DMS 273 treated with DMSO at 0.1 percent for 48 hours (cell line): ENCODE measurements at regions not wholly inside any gene's neighbourhood (a gene's known extent, or its start where the extent isn't known, plus 50 kb on each side); places are given as distances from the start of the nearest gene placed in this dataset.

Experiments
- DNase-seq: peaks from one replicate; lab custom pipeline; 2025; lab: John Stamatoyannopoulos, UW

DNA sequence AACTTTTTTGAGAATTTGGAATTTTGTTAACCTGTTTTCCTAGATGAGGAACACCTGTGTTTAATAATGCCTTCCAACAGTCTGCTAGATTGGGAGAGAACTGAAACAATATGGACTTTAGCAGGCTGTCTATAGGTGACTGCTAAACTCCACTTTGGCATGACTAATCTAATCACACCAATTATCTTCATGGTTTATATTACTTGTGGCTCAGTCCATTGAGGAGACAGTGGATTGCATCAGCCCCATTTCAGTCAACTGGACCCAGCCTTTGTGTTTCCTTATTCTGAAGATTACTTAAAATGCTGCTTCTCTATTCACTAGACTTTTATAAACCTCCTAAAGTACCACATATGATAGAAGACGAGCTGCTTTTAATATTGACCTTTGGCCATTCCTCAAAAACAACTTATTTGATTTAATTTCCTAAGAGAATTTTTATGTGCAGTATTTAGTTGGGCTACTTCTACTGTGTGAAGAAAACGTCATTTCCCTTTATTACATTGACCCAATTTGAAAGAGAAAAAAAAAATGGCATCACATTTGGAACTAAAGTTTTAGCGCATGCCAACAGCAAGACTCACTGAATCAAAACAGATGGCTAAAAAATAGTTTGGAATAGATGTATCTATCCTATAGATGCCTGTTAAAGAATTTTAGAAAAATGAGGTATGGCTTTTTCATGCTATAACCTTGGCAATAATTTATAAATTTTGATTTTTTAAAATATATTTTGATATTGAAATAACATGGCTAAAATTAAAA lies 295.8 kb downstream of the NDFIP2 start:
- no peak for DNase-seq

DNA sequence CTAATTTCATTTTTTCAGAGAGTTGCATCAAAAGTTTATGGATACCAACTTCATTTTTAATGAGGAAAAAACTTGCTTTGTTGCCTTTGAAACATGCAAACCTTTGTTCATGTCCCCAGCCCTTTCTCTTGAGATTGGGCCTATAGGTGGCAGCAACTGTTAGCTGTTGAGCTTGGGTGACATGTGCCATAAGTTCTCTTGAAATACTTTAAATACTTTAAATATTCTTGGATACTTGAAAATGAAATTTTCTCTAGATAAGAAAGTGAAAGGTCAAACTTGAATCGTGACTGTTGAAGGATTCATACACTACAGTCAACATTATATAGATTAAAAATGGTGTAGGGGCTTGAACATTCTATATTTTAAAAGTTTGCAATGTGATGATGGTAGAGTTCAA lies 294.9 kb downstream of the NDFIP2 start:
- no peak for DNase-seq

DNA sequence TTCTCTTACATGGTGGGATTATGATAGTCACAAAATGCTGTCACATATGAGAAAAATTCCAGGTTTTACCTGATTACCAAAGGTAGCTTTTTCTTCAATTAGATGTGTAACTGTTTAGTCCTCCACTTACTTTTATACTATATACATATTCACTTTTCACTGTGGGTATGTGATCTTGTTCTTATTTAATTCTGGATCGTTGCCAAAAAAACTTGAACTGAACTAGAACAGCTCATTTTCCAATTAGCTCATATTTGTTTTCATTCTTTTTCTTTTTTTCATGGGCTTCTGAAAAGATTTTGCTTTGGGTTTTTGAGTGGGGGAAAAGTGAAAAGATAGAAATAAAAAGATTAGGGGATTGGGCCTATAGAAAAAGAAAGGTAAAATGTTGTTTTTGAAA lies 291.9 kb downstream of the NDFIP2 start:
- no peak for DNase-seq

DNA sequence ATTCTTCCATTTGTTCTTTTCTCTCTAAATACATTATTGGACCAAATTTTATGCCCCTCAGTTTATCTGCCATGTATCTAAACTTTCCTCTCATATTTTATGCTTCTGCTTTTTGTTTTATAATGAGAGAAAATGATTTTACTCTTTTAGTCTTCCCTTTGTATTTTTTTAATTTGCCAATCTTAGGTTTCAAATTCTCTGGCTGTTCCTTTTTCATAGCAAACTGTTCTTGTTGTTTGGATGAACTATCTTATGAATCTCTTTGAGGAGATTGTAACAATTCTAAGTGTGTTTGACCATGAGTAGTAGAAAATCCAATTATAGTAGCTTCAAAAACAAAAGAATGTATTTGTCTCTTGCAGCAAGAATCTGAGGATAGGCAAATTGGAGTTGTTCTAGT lies 290.5 kb downstream of the NDFIP2 start:
- DNase-seq, result no peak

DNA sequence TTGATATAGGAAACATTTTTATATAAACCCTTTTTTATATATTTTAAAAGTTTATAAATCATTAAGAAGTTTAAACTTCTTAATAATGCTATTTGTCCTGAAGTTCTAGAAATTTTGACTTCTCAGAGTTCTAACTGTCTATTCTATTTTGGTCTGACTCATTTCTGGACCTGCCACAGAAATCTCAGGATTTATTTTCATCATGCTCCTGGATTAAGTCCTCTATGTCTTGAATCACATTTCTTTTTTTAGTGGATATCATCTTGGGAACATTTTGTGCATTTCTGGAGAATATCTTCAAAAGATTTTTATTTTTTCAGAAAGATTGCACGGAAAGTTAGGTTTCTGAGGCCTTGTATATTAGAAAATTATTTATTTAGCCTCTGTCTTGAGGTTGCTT lies 289.1 kb downstream of the NDFIP2 start:
- no peak for DNase-seq

DNA sequence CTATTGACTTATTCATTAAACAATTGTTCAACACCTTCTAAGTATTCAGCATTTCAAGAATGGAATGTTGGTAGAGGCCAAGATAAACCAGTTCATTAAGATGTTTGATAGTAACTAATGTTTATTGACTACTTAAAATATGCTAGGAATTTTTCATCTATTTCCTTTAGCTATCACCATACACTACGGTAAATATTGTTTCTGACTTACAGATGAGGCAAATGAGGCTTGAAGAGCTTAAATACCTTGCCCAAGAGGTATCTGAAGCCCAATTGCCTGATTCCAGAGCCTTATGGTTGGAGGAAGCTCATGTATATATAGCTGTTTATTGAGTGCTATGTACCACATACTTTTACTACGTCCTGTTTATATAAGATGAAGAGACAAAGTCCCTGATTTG lies 286.2 kb downstream of the NDFIP2 start:
- no peak for DNase-seq

DNA sequence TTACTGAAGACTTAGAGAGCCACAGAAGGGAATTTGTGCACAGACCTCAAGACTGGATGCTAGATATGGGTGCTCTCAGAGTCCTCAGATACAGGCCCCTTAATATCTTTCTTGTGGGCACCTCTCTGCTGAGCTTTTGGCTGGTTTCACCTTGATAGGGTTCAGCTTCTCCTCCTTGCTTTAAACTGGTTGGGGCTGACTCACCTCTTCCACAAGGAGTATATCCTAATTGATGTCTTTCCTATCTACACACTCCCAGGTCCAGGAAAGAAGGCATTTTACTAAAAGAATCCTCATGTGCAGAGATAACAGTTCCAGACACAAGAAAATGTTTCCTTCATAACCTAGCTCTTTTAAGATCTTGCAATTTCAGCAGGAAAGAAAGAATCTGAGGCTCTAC lies 284.4 kb downstream of the NDFIP2 start:
- no peak for DNase-seq

DNA sequence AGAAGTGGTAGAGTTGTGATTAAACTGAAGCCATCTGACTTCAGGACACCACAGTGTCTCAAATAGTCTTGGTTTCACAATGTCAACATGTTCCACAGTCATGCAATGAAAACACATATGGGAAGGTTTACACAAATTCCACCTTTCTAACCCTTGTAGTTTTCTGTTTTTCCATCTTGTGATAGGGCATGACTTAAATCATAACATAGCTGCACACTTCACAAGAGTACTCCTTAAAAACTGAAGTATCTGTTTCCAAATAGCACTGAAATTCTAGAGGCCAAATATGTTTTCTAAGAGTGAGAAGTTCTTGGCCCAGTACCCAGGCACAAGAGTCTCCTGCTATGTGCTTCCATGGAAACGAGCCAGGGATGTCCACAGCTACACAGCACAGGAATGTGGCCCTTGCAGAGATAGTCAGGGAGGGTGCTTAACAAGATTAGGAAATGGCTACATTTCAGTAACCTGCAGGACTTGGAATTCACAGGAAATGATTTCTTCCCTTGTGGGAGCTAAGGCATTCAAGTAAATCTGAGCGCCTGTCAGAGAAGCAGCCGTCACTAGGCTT lies 269.1 kb downstream of the NDFIP2 start:
- no peak for DNase-seq

DNA sequence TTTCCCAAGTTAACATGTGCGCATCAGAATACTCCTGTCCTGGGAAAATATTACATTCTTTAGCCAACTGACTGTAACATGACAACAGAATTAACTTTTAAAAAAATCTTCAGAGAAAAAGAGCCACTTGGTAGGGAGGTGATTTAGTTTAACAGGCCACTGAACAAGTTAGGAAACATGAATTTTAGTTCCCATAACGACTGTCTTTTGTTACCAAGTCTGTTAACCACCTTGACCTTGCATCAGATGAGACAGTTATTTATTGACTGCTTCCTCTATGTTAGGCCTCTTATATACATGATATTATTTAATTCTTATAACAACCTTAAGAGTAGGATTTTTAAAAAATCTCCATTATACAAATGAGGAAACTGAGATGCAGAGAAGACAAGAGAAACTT lies 268.6 kb downstream of the NDFIP2 start:
- no peak for DNase-seq

DNA sequence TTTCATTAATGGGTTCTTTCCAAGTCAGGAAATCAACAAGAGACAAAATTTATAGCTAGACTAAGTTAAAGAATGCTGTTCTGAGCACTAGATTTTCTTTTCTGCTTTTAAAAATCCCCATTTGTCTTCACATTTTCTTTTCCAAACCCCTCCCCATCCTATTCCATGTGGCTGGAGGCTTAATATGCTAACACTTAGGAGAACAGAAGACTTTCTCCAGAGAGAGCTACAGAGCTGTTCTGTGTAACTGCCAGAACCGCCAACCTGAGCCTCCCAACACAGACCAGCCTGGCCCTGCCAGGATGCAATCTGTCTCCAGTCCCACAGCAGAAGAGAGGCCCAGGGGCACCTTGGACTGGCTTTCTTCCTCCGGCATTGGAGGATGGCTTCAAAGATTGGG lies 264.1 kb downstream of the NDFIP2 start:
- DNase-seq, result no peak

DNA sequence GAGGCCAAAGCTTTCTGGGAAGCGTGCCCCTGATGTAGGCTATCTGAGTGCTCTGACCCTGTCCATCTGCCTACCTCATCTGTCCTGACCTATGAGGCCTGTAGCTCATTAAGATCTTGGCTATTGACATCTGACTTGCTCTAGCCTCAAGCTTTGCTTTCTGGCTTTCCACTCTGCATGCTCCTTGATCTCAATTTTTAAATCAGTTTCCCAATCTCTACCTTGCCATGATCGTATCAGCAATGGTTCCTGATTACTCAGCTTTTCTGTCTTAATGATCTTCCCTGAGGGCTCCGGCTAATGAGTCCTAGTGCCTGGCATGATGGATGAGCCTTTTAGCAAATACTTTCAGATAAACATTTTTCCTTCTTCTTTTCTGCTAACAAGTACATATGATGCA lies 262.0 kb downstream of the NDFIP2 start:
- DNase-seq, result no peak

DNA sequence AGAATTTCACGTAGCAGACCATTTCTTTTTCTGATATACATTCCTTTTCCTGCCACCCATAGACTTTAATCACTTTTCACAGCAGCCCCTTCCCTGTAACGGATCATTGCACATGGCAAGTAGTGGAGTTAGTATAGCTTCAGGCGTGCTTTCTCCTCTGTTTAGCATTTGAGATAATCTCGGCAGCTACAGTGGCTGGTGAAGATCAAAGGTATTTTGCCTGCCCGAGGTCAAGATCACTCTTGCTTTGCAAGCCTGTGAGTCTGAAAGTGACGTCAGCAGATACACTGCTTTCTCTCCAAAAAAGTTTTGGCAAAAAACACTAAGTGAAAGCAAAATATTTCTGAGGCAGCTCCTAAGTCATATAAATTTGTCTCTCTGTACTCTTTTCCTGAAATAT lies 260.0 kb downstream of the NDFIP2 start:
- no peak for DNase-seq

DNA sequence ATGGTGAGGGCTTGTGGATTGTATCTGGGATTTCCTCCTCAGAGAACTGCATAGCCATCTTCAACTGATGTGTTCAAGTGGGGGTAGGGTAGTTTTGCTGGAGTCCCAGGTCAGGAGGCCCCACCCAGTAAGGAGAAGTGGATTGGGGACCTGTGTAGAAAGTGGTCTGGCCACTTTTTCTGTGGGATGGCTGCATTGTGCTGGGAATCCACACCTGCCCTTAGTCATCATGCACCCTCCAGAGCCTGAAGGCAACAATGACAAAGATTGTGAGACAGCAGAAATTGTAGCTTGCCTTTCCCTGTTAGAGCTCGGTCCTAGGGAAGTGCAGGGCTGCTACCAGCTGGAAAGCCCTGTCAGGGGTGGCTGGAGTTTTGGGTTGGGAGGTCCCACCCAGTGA lies 255.4 kb downstream of the NDFIP2 start:
- DNase-seq, result no peak

DNA sequence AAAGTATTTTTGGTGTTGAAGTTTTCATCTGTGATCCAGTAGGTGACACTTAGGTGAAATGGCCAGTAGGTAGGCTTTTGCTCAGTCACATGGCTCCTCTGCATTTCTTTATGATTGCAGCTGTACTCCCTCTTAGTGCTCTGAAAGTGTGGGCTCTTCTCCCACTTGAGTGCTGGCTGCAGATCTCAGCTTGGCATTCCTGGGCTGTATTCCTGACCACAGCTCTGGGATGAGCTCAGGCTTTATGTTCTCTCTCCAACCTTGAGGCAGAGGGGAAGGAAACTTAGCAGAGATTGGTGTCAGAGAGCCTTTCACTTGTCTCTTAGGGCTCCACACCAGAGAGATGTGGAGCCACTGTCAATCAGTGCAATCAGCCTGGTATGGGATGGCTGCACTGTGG lies 254.3 kb downstream of the NDFIP2 start:
- DNase-seq, result no peak

DNA sequence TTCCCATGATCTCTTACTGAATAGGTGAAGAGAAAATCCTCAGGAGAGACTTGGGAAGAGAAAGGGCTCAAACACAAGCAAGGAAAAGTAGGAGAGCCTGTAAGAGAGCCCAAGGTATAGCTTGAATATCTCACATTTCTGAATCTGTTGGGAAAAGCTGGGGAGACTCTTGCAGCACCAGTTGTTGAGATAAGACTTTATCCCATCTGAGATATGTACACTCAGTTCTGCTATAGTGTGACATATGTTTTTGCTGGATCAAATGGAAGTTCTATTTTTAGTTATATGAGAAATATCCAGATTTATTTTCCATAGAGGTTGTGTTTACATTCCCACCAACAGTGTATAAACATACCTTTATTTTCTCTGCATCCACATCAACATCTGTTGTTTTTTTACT lies 246.1 kb downstream of the NDFIP2 start:
- no peak for DNase-seq

DNA sequence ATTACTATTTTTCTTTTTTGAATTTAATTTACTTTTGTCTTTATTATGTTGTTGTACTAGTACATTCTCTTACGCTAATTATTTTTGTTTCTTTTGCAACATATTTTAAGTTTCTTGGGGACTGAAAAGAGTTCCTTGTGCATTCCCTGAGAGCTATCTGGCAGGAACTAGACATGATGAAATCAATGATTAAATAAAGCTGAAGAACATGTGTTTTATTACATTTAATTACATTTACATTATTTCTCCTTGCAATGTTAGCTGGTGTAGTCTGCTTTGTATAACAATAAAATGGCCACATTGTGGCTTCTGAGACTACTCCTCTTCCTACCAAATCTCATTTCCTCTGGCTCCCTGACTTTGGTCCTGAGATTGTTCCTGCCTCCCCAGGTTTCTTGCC lies 244.9 kb downstream of the NDFIP2 start:
- no peak for DNase-seq

DNA sequence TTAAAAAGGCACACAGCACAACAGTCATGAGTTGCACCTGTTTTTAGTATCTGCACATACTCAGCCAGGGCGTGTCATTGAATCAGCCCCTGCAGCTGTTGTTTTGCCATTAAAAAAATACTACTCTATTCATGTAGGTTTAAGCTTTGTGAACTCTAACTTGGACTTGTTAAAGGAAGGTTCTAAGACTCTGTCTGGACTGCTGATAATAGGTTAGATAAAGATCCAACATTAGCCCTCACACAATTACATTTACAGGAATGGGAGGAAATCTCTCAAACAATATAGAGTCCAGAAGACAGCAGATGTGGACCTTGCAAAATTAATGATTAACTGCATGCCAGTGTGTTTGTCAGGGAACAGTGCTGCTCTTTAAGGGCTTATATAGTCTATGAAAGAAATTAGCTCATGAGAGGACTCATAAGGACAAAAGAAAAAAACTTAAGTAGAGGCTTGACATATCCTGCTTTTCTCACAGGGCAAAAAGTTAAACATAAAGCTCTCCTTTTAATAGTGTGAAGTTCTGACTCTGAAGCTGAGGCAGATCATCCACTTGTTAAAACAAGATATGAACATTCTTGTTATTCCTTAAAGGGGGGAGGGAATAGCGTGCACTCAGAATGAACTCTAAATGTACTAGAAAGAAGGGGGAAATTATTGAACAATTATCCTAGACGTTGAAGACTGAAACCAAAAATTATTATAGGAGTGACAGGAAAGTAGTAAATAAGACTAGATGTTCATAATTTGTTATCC lies 243.6 kb downstream of the NDFIP2 start:
- DNase-seq, result no peak

DNA sequence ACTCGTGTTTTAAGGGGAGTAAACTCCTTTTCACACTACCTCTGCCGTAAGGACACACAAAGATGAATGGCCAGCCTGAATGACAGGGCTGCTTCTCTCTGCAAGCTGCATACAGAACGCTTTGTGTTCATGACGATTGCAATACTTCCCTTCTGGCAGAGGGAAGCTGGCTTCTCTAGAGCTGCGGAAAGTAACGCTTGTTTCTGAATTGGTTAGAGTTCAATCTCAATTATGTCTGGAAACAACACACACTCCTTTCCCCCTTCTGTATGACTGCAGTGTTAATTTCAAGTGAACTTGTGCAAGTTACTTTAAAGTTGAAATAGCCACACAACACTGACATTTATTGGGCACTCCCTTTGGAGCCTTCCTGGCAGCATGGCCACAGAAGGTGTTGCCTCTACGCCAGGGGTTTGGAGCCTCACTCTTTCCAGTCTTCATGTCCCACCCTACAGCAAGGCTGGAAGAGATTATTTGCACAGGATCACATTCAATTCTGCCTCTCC lies 242.6 kb downstream of the NDFIP2 start:
- no peak for DNase-seq

DNA sequence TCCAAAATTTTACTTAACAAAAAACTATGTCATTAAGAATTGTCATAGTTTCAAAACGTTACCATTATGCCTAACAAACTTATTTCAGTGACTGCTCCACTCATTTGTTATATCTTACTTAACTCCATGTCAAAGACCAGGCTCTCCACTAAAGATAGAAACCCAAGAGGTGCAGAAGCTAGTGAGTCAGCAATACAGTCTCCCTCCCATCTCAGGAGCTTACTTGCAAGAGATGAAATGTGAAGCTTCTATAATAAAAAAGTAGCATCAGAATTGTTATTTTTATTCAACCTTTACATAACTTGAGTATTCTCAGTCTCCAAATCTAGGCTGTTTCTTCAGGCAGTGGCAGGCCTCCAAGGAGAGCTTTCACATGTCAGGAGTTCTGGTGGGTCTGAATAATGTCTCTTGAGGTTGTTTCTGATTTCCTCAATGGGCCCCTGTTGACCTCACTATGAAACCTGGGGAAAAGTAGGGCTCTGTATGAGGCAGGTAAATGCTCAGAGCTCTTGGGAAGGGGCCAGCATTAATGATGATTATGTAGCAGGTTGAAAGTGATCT lies 242.0 kb downstream of the NDFIP2 start:
- no peak for DNase-seq

DNA sequence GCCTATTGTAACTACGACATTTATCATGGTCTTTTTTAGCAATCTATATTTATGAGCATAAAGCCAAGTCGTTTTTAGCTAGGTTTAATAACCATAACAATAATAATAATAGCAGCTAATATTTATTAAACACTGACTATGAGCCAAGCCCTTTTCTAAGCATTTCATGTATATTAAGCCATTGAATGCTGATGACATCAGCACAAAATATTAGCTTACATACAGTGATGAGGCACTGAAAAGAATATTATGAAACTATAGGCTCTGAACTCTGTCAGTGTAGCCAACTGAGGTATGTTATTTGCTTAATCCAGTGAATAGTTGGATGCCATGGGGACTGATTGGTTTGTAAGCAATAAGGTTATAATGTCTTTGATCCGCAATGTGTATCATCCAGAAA lies 235.2 kb downstream of the NDFIP2 start:
- no peak for DNase-seq

DNA sequence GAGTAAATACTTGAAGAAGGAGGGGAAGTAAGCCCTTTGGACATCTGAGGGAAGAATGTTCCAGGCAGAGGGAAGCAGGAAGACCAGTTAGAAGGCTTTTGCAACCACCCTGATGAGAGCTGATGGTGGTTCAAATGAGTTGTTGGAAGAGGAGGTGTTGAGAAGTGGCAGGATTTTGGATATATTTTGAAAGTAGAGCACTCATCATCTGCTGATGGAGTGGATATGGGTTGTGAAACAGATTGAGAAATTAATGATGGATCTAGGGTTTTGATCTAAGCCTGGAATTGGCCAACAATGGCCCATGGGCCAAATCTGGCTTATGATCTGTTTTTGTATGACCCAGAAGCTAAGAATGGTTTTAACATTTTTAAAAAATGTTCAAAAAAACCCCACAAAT lies 230.7 kb downstream of the NDFIP2 start:
- no peak for DNase-seq

DNA sequence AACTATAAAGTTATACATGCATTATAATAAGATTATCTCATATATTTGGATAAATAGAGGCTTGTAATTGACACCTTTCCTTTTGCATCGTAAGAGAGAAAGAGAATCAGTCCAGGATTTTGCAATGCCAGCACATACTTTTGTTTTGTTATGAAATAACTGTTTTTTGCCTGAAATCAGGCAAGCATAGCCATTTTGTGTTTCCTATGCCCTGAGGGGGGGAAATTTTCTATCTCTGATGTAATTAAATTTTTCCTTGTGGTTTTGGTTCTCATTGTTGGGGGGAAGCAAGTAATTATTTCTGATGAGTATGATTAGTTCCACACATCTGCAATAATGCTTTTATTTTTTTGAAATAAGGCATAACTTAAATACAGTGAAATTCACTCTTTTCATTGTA lies 229.4 kb downstream of the NDFIP2 start:
- DNase-seq, result no peak

DNA sequence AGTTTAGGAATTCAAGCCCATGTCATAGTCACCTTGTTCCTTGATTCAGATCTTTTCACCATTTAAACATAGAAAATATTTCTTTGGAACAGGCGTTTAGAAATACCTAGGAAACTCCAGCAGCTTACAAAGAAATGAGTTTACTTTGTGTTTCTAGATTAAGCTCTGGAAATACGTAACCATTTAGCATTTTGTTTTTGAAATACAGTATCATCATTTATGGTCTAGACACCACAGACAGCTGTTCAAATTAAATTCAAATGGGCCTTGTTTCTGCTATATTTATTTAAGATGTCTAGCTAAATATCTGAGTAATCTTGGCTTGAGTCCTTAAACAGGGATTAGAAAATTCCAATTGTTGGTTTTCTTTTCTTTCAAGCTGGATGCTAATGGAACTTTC lies 228.5 kb downstream of the NDFIP2 start:
- DNase-seq, result no peak
